22Rv1 (cell line): ENCODE measurements at regions not wholly inside any gene's neighbourhood (a gene's known extent, or its start where the extent isn't known, plus 50 kb on each side); places are given as distances from the start of the nearest gene placed in this dataset.

Experiments
- ZFX ChIP-seq: fragments of 450-650 bp; IDR thresholded peaks from 2 replicates; pipeline ENCODE4 v1.6.1; 2017; ENCODE audit warnings: antibody characterized with exemption, borderline replicate concordance
- TF ChIP-seq, protein P1 (sequence below): fragments of 450-650 bp; IDR thresholded peaks from 2 replicates; pipeline ENCODE4 v1.5.1; 2017; ENCODE audit warnings: mild to moderate bottlenecking

DNA sequence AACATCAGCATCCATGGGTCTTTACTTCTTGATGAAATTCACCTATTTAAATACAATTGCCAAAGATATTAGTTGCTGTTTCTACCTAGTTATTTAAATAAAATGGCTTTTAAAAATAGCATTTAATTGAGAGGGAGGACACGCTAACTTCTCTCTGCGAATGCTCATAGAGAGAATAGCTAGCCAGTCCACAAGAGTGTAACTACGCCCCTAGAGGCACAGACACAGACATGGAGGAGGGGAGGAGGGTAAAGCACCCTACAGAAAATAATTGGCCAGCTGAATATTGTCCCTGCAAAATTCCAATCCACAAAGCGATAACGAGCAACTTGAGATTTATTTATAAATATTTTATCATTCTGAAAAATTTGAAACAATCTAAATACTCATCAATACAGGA lies 97.0 kb upstream of the PAPOLG start:
- TF ChIP-seq, protein P1, sequence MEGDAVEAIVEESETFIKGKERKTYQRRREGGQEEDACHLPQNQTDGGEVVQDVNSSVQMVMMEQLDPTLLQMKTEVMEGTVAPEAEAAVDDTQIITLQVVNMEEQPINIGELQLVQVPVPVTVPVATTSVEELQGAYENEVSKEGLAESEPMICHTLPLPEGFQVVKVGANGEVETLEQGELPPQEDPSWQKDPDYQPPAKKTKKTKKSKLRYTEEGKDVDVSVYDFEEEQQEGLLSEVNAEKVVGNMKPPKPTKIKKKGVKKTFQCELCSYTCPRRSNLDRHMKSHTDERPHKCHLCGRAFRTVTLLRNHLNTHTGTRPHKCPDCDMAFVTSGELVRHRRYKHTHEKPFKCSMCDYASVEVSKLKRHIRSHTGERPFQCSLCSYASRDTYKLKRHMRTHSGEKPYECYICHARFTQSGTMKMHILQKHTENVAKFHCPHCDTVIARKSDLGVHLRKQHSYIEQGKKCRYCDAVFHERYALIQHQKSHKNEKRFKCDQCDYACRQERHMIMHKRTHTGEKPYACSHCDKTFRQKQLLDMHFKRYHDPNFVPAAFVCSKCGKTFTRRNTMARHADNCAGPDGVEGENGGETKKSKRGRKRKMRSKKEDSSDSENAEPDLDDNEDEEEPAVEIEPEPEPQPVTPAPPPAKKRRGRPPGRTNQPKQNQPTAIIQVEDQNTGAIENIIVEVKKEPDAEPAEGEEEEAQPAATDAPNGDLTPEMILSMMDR = peak; percentile 61
- no peak for TF ChIP-seq ZFX
